ENCODE measurements at regions not wholly inside any gene's neighbourhood (a gene's known extent, or its start where the extent isn't known, plus 50 kb on each side); places are given as distances from the start of the nearest gene placed in this dataset.
"Not testable (repeated sequence)": the region's sequence is repeated elsewhere in the genome, so short reads cannot be mapped to it uniquely, and the experiment has no call there.

GRCh38 chr2:88802026-88802425 is 110.6 kb downstream of the RPIA start:
- DNase-seq, result not testable (repeated sequence)

GRCh38 chr2:88807237-88807962 is 115.9 kb downstream of the RPIA start:
- DNase-seq, result no peak

- no peak for DNase-seq
These were observed 116.6 kb downstream of the RPIA start for GRCh38 chr2:88808083-88808482.

- no peak for DNase-seq
These were observed 117.2 kb downstream of the RPIA start for GRCh38 chr2:88808652-88809051.

- DNase-seq, result no peak
These were observed 117.7 kb downstream of the RPIA start for GRCh38 chr2:88809216-88809615.

GRCh38 chr2:88810017-88810416 is 118.5 kb downstream of the RPIA start:
- no peak for DNase-seq

DNA sequence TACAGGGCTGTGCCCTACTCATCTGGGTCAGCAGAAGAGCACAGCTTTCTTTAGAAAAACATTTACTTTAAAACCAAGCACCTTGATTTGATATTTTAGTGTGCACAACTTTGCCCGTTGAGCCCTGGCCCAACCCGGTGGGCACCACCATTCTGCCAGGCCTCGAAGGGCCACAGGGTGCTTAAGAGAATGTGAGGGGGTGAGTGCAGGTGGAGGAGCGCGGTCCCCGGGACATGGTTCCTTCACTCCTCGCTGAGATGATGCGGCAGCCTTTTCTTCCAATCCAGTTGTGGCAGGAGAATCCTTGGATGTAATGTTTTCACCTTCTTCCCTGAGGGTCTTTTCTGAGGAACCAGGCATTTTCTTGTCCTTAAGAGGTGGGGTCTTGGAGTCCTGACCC is 119.0 kb downstream of the RPIA start:
- DNase-seq, result no peak

GRCh38 chr2:88811233-88811632 is 119.8 kb downstream of the RPIA start:
- DNase-seq, result no peak

- DNase-seq, result no peak
These were observed 120.2 kb downstream of the RPIA start for GRCh38 chr2:88811681-88812080.

DNA sequence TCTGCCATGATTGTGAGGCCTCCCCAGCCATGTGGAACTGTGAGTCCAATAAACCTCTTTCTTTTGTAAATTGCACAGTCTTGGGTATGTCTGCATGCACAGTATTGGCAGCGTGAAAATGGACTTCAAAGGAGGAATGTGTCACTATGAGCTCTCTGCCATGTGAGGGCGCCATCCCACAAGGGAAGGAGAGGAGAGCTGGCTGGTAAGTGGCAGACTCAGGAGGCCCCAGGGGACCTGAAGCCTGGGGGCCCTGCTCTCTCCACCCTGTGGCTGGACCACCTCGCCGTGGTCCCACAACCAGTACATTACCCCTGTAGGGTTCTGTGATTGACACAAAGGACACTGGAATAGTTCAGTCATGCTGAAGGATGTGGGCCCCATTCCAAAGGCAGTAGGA is 122.1 kb downstream of the RPIA start:
- no peak for DNase-seq

DNA sequence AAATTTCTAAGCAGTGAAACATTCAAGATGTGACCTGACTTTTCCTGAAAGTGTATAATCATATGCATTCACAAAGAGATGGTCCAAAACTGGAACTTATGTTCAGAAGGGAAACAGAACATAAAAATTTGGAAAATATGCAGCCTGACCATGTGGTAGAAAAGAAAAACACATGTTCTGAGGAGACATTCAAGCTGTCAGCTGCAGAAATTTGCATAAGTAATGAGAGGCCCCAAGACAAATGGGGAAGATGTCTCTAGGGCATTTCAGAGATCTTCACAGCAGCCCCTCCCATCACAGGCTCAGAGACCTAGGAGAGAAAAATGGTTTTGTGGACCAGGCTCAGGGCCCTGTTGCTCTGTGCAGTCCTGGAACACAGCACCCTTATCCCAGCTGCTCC is 123.8 kb downstream of the RPIA start:
- no peak for DNase-seq

DNA sequence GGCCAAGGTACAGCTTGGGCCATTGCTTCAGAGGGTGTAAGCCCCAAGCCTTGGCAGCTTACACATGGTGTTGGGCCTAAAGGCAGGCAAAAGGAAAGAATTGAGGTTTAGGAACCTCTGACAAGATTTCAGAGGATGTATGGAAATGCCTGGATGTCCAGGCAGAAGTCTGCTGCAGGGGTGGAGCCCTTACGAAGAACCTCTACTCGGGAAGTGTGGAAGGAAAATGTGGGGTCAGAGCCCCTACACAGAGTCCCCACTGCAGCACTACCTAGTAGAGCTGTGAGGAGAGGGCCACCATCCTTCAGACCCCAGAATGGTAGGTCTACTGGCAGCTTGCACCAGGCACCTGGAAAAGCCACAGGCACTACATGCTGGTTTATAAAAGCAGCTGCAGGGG is 124.2 kb downstream of the RPIA start:
- DNase-seq, result no peak

GRCh38 chr2:88818381-88818780 is 126.9 kb downstream of the RPIA start:
- DNase-seq, result no peak

DNA sequence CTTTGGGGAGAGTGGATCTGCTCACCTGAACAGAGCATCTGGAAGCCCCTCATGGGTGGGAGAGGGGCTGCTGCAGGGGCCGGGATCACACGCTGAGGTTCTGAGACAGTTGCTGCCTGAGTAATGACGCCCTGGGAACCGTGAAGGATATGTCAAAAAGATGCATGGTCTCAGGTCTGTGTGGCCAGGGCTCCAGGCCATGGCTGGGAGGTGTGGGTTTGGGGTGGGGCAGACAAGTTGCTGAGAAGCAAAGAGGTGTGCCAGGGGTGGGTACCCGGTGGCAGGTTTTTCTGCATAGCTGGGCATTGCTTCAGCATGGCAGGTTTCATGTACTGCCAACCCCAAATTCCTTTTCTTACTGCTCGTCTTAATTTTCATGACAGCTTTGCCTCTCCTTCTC is 133.5 kb downstream of the RPIA start:
- DNase-seq, result no peak

DNA sequence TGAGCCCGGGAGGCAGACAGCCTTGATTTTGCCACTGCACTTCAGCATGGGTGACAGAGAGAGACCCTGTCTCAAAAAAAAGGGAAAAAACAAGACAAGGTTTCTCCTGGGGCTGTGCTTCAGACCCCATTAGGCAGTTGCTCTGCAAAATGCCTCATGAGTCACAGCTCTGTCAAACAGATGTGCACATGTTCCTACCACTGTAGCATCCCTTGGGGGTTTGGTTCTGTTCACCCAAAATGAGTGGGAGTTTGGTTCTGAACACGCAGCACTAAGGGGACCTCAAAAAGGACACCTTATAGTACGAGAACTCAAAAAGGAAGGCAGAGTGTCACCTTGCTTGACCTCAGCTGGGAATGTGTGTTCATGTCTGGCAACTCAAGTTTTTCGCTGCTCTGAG is 134.9 kb downstream of the RPIA start:
- DNase-seq, result no peak

GRCh38 chr2:88827821-88828220 is 136.3 kb downstream of the RPIA start:
- DNase-seq, result no peak

- no peak for DNase-seq
These were observed 137.1 kb downstream of the RPIA start for GRCh38 chr2:88828397-88829137.

DNA sequence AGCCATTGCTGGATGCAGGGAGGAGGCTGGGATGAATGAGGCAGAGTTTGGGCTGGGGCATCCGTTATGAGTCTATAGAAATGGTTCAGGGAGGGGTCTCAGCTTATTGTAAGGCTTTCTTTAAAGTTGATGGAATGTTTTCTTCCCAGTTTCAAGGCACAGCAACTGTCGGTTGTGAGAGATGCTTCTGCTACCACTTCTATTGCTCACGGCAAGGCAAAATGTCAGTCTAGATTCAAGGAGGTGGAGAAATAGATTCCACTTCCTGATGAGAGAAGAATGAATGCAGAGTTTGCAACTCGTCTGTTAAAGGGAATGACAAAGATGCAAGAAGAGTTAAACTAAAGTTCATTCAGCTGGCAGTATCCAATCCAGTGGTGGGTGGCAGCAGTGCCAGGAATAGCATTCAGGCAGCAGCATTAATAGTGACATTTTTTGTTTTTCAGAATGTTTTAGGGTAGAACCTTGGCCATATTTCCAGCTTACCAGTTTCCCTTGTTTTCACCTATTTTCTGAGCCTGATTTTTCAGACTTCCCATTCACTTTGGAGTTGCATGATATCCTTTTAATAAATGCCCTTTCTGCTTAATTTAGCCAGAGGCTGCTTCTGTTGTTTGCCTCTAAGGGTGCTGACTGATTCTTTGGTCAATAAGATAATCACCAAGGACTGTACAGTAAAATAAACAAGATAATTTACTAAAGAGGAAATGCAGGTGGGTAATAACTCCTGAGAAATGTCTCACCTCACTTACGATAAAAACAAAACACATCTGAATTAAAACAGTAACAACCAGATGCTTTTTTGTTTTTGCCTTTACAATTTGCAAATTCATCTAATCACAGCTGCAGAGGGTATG is 138.4 kb downstream of the RPIA start:
- DNase-seq, result no peak

DNA sequence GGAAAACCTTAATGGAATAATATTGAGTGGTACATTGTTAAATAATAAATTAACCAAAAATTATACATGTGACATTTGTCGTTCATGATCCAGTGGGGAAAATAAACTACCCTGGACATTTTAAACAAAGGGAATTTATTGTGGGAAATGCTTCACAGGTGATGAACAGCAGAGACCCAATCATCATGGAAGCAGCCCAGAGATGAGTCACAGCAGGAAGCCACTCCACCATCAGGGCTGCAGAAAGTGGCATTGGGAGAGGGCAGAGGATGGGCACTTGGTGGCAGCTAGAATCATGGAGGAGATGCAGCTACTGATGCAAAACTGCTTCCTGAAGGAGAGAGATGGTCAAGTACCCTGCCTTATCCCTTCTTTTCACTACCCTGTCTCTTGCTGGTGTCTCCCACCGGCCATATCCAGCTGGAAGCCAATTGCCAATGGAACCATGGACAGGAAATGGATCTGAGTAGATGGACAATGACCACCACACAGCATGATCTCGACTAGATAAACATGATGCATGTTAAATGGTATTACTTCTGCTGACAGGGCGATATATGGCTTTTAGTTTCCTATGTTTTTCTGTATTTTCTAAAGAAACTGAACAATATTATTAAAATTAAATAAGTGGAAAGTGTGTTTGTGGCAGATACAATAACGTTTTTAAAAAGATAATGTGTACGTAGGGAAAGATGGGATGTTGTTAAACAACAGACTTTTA is 139.8 kb downstream of the RPIA start:
- no peak for DNase-seq

DNA sequence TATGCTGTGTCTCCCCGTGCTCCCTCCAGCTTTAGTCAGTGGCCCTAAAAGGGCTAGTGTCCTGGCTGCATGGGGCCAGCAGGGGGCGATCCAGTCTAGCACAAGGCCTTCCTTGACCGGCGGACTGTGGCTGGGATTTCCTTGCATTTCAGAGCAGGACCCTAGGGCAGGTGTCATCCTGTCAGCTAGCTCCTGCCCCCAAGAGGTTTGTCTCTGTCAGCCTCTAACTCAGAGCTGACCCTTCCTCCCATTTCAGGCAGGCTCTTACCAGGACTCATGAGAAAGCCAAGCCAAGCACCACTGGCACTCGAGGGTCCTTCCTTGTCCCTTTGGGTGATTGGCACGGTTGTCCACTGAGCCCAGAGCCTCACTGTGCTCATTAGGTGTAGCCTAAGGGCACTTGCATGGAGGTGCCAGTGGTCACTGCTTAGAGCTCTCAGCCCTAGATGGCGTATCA is 140.3 kb downstream of the RPIA start:
- peak; percentile 45 to 66 for DNase-seq

DNA sequence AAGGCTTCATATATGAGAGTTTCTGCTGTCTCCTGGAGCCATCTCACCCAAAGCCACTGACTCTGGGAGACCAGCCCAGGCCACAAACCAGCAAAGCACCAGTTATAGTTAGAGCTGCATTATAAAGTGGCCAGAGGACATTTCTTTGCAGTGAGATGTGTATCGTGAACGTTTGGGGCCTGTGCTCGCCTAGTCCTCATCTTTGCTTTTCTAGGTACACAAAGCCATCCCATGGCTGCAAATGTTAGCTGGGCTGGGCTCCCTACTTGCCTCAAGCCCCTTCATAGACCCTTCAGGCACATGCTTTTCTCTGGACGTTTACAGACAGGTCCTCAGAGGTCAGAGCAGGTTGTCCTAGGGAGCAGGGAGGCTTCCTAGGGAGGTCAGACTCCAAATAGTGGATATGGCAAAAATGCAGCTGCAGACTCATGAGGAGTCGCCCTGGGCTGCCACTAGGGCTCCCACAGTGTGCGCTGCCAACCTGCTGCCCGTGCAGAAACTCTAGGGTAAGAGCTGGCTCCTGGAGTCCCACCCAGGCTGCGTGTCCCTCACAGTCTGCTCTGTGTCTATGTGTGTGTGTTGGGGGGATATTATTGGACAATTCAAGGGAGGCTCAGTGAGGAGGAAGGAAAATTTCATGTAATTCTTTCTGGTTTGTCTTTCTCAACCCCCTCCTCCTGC is 141.0 kb downstream of the RPIA start:
- DNase-seq, result no peak

GRCh38 chr2:88832992-88833389 is 141.5 kb downstream of the RPIA start:
- no peak for DNase-seq

Data from inflammatory macrophage (primary cell).